SJSA1 (cell line): ENCODE measurements at regions not wholly inside any gene's neighbourhood (a gene's known extent, or its start where the extent isn't known, plus 50 kb on each side); places are given as distances from the start of the nearest gene placed in this dataset.

Experiments used
- DNase-seq, 2 experiments: peaks; one replicate each; pipeline ENCODE4 v3.0.0-alpha.2; 2015 to 2020; ENCODE audit warnings: low spot score in 2 of 2, low read depth in 1 of 2
- H3K27ac ChIP-seq: fragments of 250-450 bp; sonication (Bioruptor Pico); 2 replicates; pipeline ENCODE4 v1.5.1; 2020; ENCODE audit warnings: mild to moderate bottlenecking, moderate library complexity
- H3K27me3 ChIP-seq: fragments of 250-450 bp; sonication (Bioruptor Pico); replicated peaks from 2 replicates; pipeline ENCODE4 v1.5.1; 2020; ENCODE audit warnings: mild to moderate bottlenecking, moderate library complexity
- H3K36me3 ChIP-seq: fragments of 250-450 bp; sonication (Bioruptor Pico); 2 replicates; pipeline ENCODE4 v1.5.1; 2020; ENCODE audit warnings: mild to moderate bottlenecking
- H3K4me1 ChIP-seq: fragments of 250-450 bp; sonication (Bioruptor Pico); replicated peaks from 2 replicates; pipeline ENCODE4 v1.6.1; 2021; ENCODE audit warnings: mild to moderate bottlenecking
- H3K4me3 ChIP-seq: fragments of 250-450 bp; sonication (Bioruptor Pico); 2 replicates; pipeline ENCODE4 v1.5.1; 2020; ENCODE audit warnings: mild to moderate bottlenecking
- H3K9me3 ChIP-seq: fragments of 250-450 bp; sonication (Bioruptor Pico); replicated peaks from 2 replicates; pipeline ENCODE4 v1.5.1; 2020; ENCODE audit warnings: mild to moderate bottlenecking

GRCh38 chr7:94087664-94088352 is 83.7 kb upstream of the BET1 start:
- H3K4me3 ChIP-seq, result peak overlapping the region; percentile 10; the same call in 1 of the 2 replicates
- peaks cover 18% of the 10 kb centered on the region for H3K4me1 ChIP-seq
- peak in 1 of 2 experiments; percentile 59 for DNase-seq
- no peaks in the 10 kb centered on the region for H3K9me3 ChIP-seq
- H3K27ac ChIP-seq, result no peak overlapping the region
- H3K27me3 ChIP-seq, result no peaks in the 10 kb centered on the region
- H3K36me3 ChIP-seq, result no peaks in the 10 kb centered on the region

- peaks cover 18% of the 10 kb centered on the region for H3K4me1 ChIP-seq
- DNase-seq, result peak in 1 of 2 experiments; percentile 35
- H3K27ac ChIP-seq, result no peak overlapping the region
- no peaks in the 10 kb centered on the region; the same call in 1 of the 2 replicates for H3K27me3 ChIP-seq
- no peaks in the 10 kb centered on the region for H3K9me3 ChIP-seq
- no peak overlapping the region for H3K4me3 ChIP-seq
- no peaks in the 10 kb centered on the region for H3K36me3 ChIP-seq
Observed at GRCh38 chr7:94088560-94088959, 84.4 kb upstream of the BET1 start.

- Histone ChIP-seq H3K4me3 (no peak overlapping the region), H3K36me3 (no peaks in the 10 kb centered on the region), H3K27ac (no peak overlapping the region), H3K27me3 (no peaks in the 10 kb centered on the region; the same call in 1 of the 2 replicates), H3K4me1 (peaks cover 18% of the 10 kb centered on the region), H3K9me3 (no peaks in the 10 kb centered on the region)
- DNase-seq, result no peak
Observed at GRCh38 chr7:94089806-94090205, 85.7 kb upstream of the BET1 start.

GRCh38 chr7:94092980-94093379 is 88.8 kb upstream of the BET1 start:
- DNase-seq, result no peak

GRCh38 chr7:94094298-94094697 is 90.1 kb upstream of the BET1 start:
- no peak overlapping the region for H3K27ac ChIP-seq
- no peak for DNase-seq
- H3K27me3 ChIP-seq, result no peaks in the 10 kb centered on the region; the same call in 1 of the 2 replicates
- H3K4me1 ChIP-seq, result no peaks in the 10 kb centered on the region; the same call in 1 of the 2 replicates
- no peak overlapping the region for H3K4me3 ChIP-seq
- H3K36me3 ChIP-seq, result no peaks in the 10 kb centered on the region
- no peaks in the 10 kb centered on the region; the same call in 1 of the 2 replicates for H3K9me3 ChIP-seq

More at GRCh38 chr7:94092980-94093379, 88.8 kb upstream of the BET1 start:
- Histone ChIP-seq H3K27me3 (no peaks in the 10 kb centered on the region; the same call in 1 of the 2 replicates), H3K4me1 (peaks cover 12% of the 10 kb centered on the region), H3K4me3 (no peak overlapping the region), H3K27ac (no peak overlapping the region), H3K9me3 (no peaks in the 10 kb centered on the region), H3K36me3 (no peaks in the 10 kb centered on the region)

- DNase-seq, result no peak
- Histone ChIP-seq H3K4me3 (no peak overlapping the region), H3K9me3 (no peaks in the 10 kb centered on the region; the same call in 1 of the 2 replicates), H3K27ac (no peak overlapping the region), H3K36me3 (no peaks in the 10 kb centered on the region), H3K27me3 (no peaks in the 10 kb centered on the region; the same call in 1 of the 2 replicates), H3K4me1 (no peaks in the 10 kb centered on the region)
Observed at GRCh38 chr7:94095316-94096009, 91.3 kb upstream of the BET1 start.

GRCh38 chr7:94099679-94100078 is 95.5 kb upstream of the BET1 start:
- Histone ChIP-seq H3K27me3 (no peaks in the 10 kb centered on the region), H3K4me1 (no peaks in the 10 kb centered on the region), H3K9me3 (no peaks in the 10 kb centered on the region; the same call in 1 of the 2 replicates), H3K36me3 (no peaks in the 10 kb centered on the region), H3K4me3 (no peak overlapping the region), H3K27ac (no peak overlapping the region)
- no peak for DNase-seq

GRCh38 chr7:94100723-94101345 is 96.7 kb upstream of the BET1 start:
- Histone ChIP-seq H3K9me3 (no peaks in the 10 kb centered on the region; the same call in 1 of the 2 replicates), H3K36me3 (no peaks in the 10 kb centered on the region), H3K4me3 (no peak overlapping the region), H3K27me3 (no peaks in the 10 kb centered on the region), H3K27ac (no peak overlapping the region), H3K4me1 (no peaks in the 10 kb centered on the region)
- no peak for DNase-seq

GRCh38 chr7:94104301-94104700 is 100.1 kb upstream of the BET1 start:
- no peaks in the 10 kb centered on the region for H3K27me3 ChIP-seq
- no peak overlapping the region for H3K27ac ChIP-seq
- no peaks in the 10 kb centered on the region for H3K4me1 ChIP-seq
- no peak overlapping the region for H3K4me3 ChIP-seq
- DNase-seq, result no peak
- no peaks in the 10 kb centered on the region for H3K9me3 ChIP-seq
- no peaks in the 10 kb centered on the region for H3K36me3 ChIP-seq

GRCh38 chr7:94109556-94109955 is 105.4 kb upstream of the BET1 start:
- Histone ChIP-seq H3K4me1 (no peaks in the 10 kb centered on the region), H3K36me3 (no peaks in the 10 kb centered on the region), H3K27ac (no peak overlapping the region), H3K9me3 (no peaks in the 10 kb centered on the region), H3K4me3 (no peak overlapping the region), H3K27me3 (no peaks in the 10 kb centered on the region)
- DNase-seq, result no peak

- no peaks in the 10 kb centered on the region for H3K27me3 ChIP-seq
- H3K4me1 ChIP-seq, result no peaks in the 10 kb centered on the region
- H3K27ac ChIP-seq, result no peak overlapping the region
- no peaks in the 10 kb centered on the region for H3K36me3 ChIP-seq
- DNase-seq, result no peak
- no peak overlapping the region for H3K4me3 ChIP-seq
- H3K9me3 ChIP-seq, result no peaks in the 10 kb centered on the region
Observed at GRCh38 chr7:94111009-94111408, 106.9 kb upstream of the BET1 start.

- no peaks in the 10 kb centered on the region for H3K27me3 ChIP-seq
- H3K4me3 ChIP-seq, result no peak overlapping the region
- H3K9me3 ChIP-seq, result no peaks in the 10 kb centered on the region
- no peak overlapping the region for H3K27ac ChIP-seq
- H3K4me1 ChIP-seq, result no peaks in the 10 kb centered on the region
- no peak for DNase-seq
- no peaks in the 10 kb centered on the region for H3K36me3 ChIP-seq
Observed at GRCh38 chr7:94115316-94115715, 111.2 kb upstream of the BET1 start.

GRCh38 chr7:94123136-94123535 is 119.0 kb upstream of the BET1 start:
- no peak overlapping the region for H3K4me3 ChIP-seq
- no peaks in the 10 kb centered on the region for H3K36me3 ChIP-seq
- no peaks in the 10 kb centered on the region for H3K27me3 ChIP-seq
- H3K4me1 ChIP-seq, result no peaks in the 10 kb centered on the region
- H3K27ac ChIP-seq, result no peak overlapping the region
- no peak for DNase-seq
- H3K9me3 ChIP-seq, result no peaks in the 10 kb centered on the region

GRCh38 chr7:94127026-94127425 is 122.9 kb upstream of the BET1 start:
- H3K27ac ChIP-seq, result no peak overlapping the region
- no peaks in the 10 kb centered on the region for H3K9me3 ChIP-seq
- no peaks in the 10 kb centered on the region for H3K36me3 ChIP-seq
- H3K4me1 ChIP-seq, result peaks cover 20% of the 10 kb centered on the region
- DNase-seq, result no peak
- no peaks in the 10 kb centered on the region for H3K27me3 ChIP-seq
- no peak overlapping the region for H3K4me3 ChIP-seq
